NCI-H2029 treated with DMSO at 0.1 percent for 48 hours (cell line): ENCODE measurements at regions not wholly inside any gene's neighbourhood (a gene's known extent, or its start where the extent isn't known, plus 50 kb on each side); places are given as distances from the start of the nearest gene placed in this dataset.

Experiments
- DNase-seq: peaks from one replicate; lab custom pipeline; 2025; lab: John Stamatoyannopoulos, UW

GRCh38 chr9:673264-673965, 168.1 kb upstream of the DMRT1 start:
- no peak for DNase-seq

GRCh38 chr9:673966-674526, 167.5 kb upstream of the DMRT1 start:
- no peak for DNase-seq

GRCh38 chr9:675697-676370, 165.7 kb upstream of the DMRT1 start:
- DNase-seq: no peak

GRCh38 chr9:676780-677438, 164.6 kb upstream of the DMRT1 start:
- no peak for DNase-seq

GRCh38 chr9:677461-678097, 163.9 kb upstream of the DMRT1 start:
- DNase-seq: peak; percentile 14

GRCh38 chr9:678897-679296, 162.6 kb upstream of the DMRT1 start:
- no peak for DNase-seq

- no peak for DNase-seq
Observed at GRCh38 chr9:679462-679861, 162.0 kb upstream of the DMRT1 start.

- DNase-seq: no peak
Observed at GRCh38 chr9:680106-680505, 161.4 kb upstream of the DMRT1 start.

GRCh38 chr9:682633-683508, 158.6 kb upstream of the DMRT1 start:
- DNase-seq: no peak

- DNase-seq: no peak
Observed at GRCh38 chr9:683509-684021, 157.9 kb upstream of the DMRT1 start.

- DNase-seq: no peak
Observed at GRCh38 chr9:684054-684890, 157.2 kb upstream of the DMRT1 start.

GRCh38 chr9:684941-685340, 156.6 kb upstream of the DMRT1 start:
- no peak for DNase-seq

- no peak for DNase-seq
Observed at GRCh38 chr9:686321-686813, 155.1 kb upstream of the DMRT1 start.

GRCh38 chr9:687034-687785, 154.3 kb upstream of the DMRT1 start:
- no peak for DNase-seq

- DNase-seq: no peak
Observed at GRCh38 chr9:687994-688393, 153.5 kb upstream of the DMRT1 start.

- no peak for DNase-seq
Observed at GRCh38 chr9:690517-691111, 150.9 kb upstream of the DMRT1 start.

GRCh38 chr9:691825-692400, 149.6 kb upstream of the DMRT1 start:
- DNase-seq: no peak

GRCh38 chr9:692636-693129, 148.8 kb upstream of the DMRT1 start:
- DNase-seq: no peak
